ENCODE measurements at regions not wholly inside any gene's neighbourhood (a gene's known extent, or its start where the extent isn't known, plus 50 kb on each side); places are given as distances from the start of the nearest gene placed in this dataset.

DNA sequence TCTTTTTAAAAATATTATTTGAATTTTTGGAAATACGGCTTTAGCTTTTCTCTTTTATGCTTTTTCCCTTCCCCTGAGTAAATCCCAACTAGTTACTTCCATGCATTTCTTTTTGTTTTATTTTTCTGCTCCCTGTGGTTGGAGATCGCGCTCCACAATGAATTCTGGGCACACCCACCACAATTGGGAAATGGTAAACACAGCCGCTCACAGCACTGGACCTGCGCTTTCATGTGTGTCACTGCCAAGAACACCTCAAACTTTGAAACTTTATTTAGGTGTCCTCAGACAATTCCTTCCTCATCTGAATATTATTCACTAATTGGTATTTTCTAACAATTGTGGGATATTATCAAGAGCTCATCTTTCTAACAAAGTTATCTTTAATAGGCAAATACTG is 82.8 kb upstream of the TMEM18 start:
- intact Hi-C loops (cut with DNase I; ENCODE audit: low total_unique reads) = no loop called here
- H3K4me3 ChIP-seq = no peak overlapping the region
- H3K27ac ChIP-seq = no peak overlapping the region
- no peaks in the 10 kb centered on the region for H3K9me3 ChIP-seq
- DNase-seq = no peak
- TF ChIP-seq, protein P1, sequence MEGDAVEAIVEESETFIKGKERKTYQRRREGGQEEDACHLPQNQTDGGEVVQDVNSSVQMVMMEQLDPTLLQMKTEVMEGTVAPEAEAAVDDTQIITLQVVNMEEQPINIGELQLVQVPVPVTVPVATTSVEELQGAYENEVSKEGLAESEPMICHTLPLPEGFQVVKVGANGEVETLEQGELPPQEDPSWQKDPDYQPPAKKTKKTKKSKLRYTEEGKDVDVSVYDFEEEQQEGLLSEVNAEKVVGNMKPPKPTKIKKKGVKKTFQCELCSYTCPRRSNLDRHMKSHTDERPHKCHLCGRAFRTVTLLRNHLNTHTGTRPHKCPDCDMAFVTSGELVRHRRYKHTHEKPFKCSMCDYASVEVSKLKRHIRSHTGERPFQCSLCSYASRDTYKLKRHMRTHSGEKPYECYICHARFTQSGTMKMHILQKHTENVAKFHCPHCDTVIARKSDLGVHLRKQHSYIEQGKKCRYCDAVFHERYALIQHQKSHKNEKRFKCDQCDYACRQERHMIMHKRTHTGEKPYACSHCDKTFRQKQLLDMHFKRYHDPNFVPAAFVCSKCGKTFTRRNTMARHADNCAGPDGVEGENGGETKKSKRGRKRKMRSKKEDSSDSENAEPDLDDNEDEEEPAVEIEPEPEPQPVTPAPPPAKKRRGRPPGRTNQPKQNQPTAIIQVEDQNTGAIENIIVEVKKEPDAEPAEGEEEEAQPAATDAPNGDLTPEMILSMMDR (IDR thresholded peaks at IDR 0.05) = no peak
- TF ChIP-seq POLR2A (IDR thresholded peaks at IDR 0.05) = no peak
- no peaks in the 10 kb centered on the region for H3K27me3 ChIP-seq
- H3K4me1 ChIP-seq = no peaks in the 10 kb centered on the region
- 88 to 92% methylated on average over 5 of the region's 5 CpGs for WGBS, 2 donors
- no peaks in the 10 kb centered on the region for H3K36me3 ChIP-seq (ENCODE audit: low read depth, missing control alignments)

DNA sequence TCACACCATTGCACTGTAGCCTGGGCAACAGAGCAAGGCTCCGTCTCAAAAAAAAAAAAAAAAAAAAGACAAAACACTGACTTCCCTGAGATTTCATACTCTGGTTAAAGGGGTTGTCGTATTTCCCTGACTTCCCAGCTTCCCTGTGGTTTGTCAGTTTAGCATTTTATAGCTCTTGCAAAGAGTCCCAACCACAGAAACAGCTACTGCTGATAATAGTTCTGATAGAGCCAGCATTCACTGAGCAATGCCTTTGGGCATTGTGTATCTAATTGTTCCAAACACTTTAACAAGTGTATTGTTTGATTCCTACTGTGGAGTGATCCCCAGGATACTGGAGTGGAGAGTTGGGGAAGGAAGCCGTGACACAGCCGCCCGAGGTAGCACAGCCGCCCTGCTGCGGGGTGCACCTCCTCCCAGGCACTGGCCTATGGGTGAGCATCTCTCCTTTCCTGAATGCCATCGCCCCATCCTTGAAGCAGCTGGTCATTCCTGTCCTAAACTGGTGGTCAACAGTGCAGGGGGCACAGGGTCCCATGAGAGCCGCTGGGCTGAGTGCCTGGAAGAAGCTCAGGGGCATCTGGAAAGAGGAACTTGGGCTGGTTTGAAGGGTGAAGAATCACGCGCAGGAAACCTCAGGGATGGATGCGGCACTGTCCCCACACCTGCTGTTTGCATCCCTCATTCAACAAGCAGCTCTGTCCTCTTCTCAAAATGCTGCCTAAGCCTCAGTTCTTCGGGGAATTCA is 81.0 kb upstream of the TMEM18 start:
- Histone ChIP-seq H3K4me3 (no peak overlapping the region), H3K27me3 (no peaks in the 10 kb centered on the region), H3K36me3 (ENCODE audit: low read depth, missing control alignments) (no peaks in the 10 kb centered on the region), H3K27ac (no peak overlapping the region), H3K4me1 (no peaks in the 10 kb centered on the region), H3K9me3 (no peaks in the 10 kb centered on the region)
- 72 to 89% methylated on average over 12 to 13 of the region's 13 CpGs for WGBS, 2 donors
- DNase-seq = no peak
- TF ChIP-seq, protein P1 (IDR thresholded peaks at IDR 0.05) = no peak
- TF ChIP-seq POLR2A (IDR thresholded peaks at IDR 0.05) = no peak
- intact Hi-C loops (cut with DNase I; ENCODE audit: low total_unique reads) = no loop called here

- no peak for TF ChIP-seq POLR2A (IDR thresholded peaks at IDR 0.05)
- TF ChIP-seq, protein P1 (IDR thresholded peaks at IDR 0.05) = no peak
- WGBS, 2 donors = 89 to 90% methylated on average over 7 of the region's 7 CpGs
- no peak for DNase-seq
- no peaks in the 10 kb centered on the region for H3K36me3 ChIP-seq (ENCODE audit: low read depth, missing control alignments)
- intact Hi-C loops (cut with DNase I; ENCODE audit: low total_unique reads) = no loop called here
- H3K9me3 ChIP-seq = no peaks in the 10 kb centered on the region
- H3K4me3 ChIP-seq = no peak overlapping the region
- no peaks in the 10 kb centered on the region for H3K4me1 ChIP-seq
- H3K27me3 ChIP-seq = no peaks in the 10 kb centered on the region
- H3K27ac ChIP-seq = no peak overlapping the region
Measured at GRCh38 chr2:753123-753522, 75.9 kb upstream of the TMEM18 start.

GRCh38 chr2:751474-751873 is 74.3 kb upstream of the TMEM18 start:
- 81 to 85% methylated on average over 10 of the region's 10 CpGs for WGBS, 2 donors
- H3K36me3 ChIP-seq (ENCODE audit: low read depth, missing control alignments) = no peaks in the 10 kb centered on the region
- H3K27me3 ChIP-seq = no peaks in the 10 kb centered on the region
- H3K4me3 ChIP-seq = no peak overlapping the region
- no peak for DNase-seq
- intact Hi-C loops (cut with DNase I; ENCODE audit: low total_unique reads) = no loop called here
- H3K4me1 ChIP-seq = no peaks in the 10 kb centered on the region
- no peak overlapping the region for H3K27ac ChIP-seq
- no peaks in the 10 kb centered on the region for H3K9me3 ChIP-seq
- TF ChIP-seq, protein P1 (IDR thresholded peaks at IDR 0.05) = no peak
- no peak for TF ChIP-seq POLR2A (IDR thresholded peaks at IDR 0.05)

- WGBS, 2 donors = 91 to 96% methylated on average over 5 of the region's 5 CpGs
- H3K4me3 ChIP-seq = no peak overlapping the region
- H3K27me3 ChIP-seq = no peaks in the 10 kb centered on the region
- H3K36me3 ChIP-seq (ENCODE audit: low read depth, missing control alignments) = no peaks in the 10 kb centered on the region
- TF ChIP-seq, protein P1 (IDR thresholded peaks at IDR 0.05) = no peak
- TF ChIP-seq POLR2A (IDR thresholded peaks at IDR 0.05) = no peak
- H3K27ac ChIP-seq = no peak overlapping the region
- no peak for DNase-seq
- intact Hi-C loops (cut with DNase I; ENCODE audit: low total_unique reads) = no loop called here
- H3K4me1 ChIP-seq = no peaks in the 10 kb centered on the region
- no peaks in the 10 kb centered on the region for H3K9me3 ChIP-seq
Measured at GRCh38 chr2:750628-751027, 73.4 kb upstream of the TMEM18 start.
